GM18858 (cell line): ENCODE measurements at regions not wholly inside any gene's neighbourhood (a gene's known extent, or its start where the extent isn't known, plus 50 kb on each side); places are given as distances from the start of the nearest gene placed in this dataset.
"Not testable (repeated sequence)": the region's sequence is repeated elsewhere in the genome, so short reads cannot be mapped to it uniquely, and the experiment has no call there.

Experiments used
- ATAC-seq: cut with Tn5 transposase; IDR thresholded peaks from one replicate; pipeline ENCODE4 v1.9.1; 2021; ENCODE audit not compliant: unreplicated experiment

- no peak for ATAC-seq
Measured at GRCh38 chr6:15935661-15936060, 193.2 kb upstream of the MYLIP start.

DNA sequence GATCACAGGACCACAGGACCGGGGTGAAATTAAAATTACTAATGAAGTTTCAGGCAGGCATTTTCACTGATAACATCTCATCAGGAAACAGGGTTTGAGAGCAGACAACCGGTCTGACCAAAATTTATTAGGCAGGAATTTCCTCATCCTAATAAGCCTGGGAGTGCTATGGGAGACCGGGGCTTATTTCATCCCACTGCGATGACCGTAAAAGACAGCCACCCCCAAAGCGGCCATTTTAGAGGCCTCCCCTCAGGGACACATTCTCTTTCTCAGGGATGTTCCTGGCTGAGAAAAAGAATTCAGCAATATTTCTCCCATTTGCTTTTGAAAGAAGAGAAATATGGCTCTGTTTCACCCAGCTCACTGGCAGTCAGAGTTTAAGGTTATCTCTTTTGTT is 197.2 kb upstream of the MYLIP start:
- ATAC-seq = not testable (repeated sequence)

GRCh38 chr6:15930207-15930606 is 198.7 kb upstream of the MYLIP start:
- no peak for ATAC-seq

GRCh38 chr6:15929685-15930084 is 199.2 kb upstream of the MYLIP start:
- no peak for ATAC-seq

GRCh38 chr6:15927531-15928225 is 201.2 kb upstream of the MYLIP start:
- no peak for ATAC-seq

- ATAC-seq = no peak
Measured at GRCh38 chr6:15926256-15926655, 202.6 kb upstream of the MYLIP start.

- no peak for ATAC-seq
Measured at GRCh38 chr6:15924893-15925292, 204.0 kb upstream of the MYLIP start.

- ATAC-seq = no peak
Measured at GRCh38 chr6:15922510-15923250, 206.2 kb upstream of the MYLIP start.

DNA sequence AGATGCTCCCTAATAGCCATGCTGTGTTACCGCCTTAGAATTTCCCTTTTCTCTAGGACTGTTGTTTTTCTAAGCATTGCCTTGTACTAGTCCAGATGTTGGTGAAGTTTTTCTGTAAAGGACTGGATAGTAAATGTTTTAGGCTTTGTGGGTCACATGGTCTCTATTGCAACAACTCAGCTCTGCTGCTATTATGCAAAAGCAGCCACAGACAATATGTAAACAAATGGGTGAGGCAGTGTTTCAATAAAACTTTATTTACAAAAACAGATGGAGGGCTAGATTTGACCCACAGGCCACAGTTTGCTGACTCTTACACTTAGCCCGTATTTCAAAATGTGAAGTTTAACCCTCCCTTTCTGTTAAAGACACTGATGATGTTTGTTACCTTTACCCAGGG is 207.6 kb upstream of the MYLIP start:
- ATAC-seq = no peak

DNA sequence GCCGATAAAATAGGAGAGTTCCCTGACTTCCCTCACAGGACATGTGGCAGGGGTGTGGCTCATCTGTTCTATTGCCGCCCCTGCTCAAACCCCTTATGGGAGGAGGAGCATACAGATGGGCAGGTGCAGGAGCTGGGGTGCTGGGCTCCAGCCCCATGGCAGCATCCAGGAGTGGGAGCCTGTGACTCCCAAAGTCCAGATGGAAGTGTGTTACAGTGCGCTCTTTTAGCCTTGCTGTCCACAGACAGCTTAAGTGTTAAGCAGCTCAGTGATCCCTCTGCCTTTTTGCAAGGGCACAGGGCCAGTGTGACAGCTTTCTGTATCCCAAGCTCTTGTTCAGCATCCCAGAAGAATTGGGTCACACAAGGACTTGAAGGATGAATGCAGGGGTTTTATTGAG is 212.3 kb upstream of the MYLIP start:
- ATAC-seq = no peak

- no peak for ATAC-seq
Measured at GRCh38 chr6:15915508-15916178, 213.2 kb upstream of the MYLIP start.

DNA sequence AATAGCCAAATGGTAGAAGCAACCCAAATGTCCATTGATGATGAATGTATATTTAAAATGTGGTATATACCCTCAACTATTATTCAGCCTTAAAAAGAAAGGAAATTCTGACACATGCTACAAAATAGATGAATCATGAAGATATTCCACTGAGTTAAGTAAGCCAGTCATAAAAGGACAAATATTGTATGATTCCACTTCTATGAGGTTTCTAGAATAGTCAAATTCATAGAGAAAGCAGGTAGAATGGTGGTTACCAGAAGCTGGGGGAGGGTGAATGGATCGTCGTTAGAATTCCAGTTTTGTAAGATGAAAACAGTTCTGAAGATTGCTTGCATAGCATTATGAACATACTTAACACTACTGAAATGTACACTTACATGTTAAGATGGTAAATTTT is 214.3 kb upstream of the MYLIP start:
- ATAC-seq = no peak

DNA sequence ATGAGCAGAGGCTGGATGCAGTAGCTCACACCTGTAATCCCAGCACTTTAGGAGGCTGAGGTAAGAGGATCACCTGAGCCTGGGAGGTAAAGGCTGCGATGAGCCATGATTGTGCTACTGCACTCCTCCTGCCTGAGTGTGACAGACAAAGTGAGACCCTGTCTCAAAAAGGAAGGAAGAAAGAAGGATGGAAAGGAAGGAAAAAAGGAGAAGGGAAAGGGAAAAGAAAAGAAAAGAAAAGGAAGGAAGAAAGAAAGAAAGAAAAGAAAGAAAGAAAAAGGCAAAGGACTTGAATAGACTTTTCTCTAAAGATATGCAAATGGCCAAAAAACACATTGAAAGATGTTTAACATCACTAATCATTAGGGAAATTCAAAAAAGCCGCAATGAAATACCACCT is 215.3 kb upstream of the MYLIP start:
- no peak for ATAC-seq

DNA sequence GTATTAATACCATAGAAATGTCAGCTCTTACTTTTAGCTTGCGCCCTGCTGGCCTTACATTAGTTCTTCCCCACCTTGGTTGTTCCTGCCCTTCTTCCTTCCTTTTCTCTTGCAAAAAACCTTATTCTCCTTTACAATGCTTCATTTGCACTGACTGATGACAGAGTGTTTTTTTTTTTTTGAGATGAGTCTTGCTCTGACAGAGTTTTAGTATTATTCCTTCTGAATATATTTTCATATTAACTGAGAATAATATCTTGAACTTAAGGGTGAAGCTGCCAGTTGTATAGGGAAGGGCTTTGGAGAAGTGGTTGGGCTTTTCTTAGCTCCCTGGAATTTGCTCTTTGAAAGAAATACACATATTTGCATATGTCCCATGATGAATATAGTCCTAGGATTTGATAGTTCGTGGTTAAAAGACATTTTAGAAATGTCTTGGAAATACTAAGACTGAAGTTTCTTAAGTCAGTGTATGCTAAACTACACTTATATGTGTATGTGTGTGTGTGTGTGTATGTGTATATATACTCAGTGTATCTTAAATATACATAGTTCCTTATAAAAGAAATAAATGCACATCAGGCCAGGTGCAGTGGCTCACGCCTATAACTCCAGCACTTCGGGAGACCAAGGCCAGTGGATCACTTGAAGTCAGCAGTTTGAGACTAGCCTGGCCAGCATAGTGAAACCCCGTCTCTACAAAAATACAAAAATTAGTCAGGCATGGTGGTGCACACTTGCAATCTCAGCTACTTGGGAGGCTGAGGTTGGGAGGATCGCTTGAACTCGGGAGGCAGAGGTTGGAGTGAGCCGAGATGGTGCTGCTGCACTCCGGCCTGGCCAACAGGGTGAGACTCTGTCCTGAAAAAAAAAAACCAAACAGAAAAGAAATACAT is 216.1 kb upstream of the MYLIP start:
- no peak for ATAC-seq

DNA sequence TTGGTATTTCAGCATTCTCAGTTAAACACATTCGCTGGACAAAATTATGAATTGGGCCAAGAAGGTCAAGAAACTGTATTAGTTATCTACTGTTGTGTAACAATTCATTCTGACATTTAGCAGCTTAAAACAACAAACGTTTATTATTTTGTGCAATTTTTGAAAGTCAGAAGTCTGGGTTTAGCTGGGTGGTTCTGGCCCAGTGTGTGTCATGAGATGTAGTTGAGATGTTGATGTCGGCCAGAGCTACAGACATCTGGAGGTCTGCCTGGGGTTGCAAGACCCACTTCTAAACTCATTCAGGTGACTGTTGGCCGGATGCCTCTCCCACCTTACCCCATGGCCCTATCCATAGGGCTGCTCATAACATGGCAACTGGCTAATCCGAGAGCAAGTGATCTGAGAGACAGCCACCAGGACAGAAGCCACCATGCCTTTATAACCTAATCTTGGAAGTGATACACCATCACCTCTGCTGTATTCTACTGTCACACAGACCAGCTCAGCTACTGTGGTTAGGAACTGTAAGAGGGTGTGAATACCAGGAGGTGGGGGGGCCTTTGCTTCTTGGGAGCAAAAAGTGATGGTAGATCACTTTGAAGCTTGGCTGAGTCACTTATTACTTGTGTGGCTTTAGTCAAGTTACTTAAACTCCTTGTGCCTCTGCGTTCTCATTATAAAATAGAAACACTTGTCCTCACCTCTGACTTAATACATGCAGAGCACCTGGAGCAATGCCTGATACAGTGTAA is 217.0 kb upstream of the MYLIP start:
- no peak for ATAC-seq

- no peak for ATAC-seq
Measured at GRCh38 chr6:15909290-15910070, 219.4 kb upstream of the MYLIP start.

DNA sequence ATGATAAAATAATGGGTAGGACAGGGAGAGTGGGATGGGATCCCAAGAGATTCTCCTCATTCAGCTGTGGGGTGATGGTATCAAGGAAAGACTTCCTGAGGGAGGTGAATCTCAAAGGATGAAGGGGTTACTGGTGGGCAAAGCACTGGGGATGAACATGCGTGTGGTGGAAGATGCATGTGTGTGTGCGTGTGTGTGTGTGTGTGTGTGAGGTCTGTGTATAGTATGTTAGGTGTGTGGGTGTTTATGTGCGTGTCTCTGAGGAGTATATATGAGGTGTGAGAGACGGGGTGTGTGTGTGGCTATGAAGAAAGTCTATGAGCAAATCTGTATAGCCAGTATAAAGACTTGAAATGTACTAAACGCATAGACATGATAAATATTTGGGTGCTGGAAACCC is 220.0 kb upstream of the MYLIP start:
- ATAC-seq = no peak

DNA sequence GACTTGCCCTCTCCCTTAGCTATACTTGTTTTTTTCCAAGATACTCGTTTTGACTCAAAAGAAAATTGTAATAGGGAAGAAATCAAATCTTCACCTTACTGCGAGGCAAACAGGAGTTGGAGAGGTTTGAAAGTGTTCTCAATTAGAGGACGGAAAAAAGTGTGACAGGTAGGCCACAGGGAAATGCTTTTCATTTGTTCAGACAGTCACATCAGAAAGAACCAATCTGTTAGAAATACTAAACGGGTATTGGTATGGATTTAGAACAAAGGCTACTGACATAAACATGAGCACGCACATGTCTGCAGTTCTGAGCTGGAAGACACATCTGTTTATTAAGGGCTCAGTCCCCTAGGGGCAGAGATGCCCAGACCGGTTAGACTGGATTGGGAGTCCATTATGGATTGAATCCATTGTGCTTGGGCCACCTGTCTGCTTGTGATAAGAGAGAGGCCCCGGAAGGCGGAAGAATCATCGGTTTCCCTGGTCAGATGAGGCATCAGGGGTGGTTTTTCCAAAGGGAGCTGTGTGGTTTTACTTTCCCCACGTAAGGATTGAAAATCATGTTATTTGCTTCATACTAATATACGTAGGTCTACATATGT is 220.9 kb upstream of the MYLIP start:
- no peak for ATAC-seq

GRCh38 chr6:15907220-15907913 is 221.5 kb upstream of the MYLIP start:
- ATAC-seq = not testable (repeated sequence)
